Erythroblast (primary cell): ENCODE measurements at regions not wholly inside any gene's neighbourhood (a gene's known extent, or its start where the extent isn't known, plus 50 kb on each side); places are given as distances from the start of the nearest gene placed in this dataset.

ENCODE experiments used
- GATA1 ChIP-seq: IDR thresholded peaks from 2 replicates; pipeline ENCODE4 v1.6.1; 2011; ENCODE audit warnings: low read depth, mild to moderate bottlenecking, control low read depth, low read length, moderate library complexity
- POLR2A ChIP-seq: IDR thresholded peaks from 2 replicates; pipeline ENCODE4 v1.6.1; 2011; ENCODE audit warnings: mild to moderate bottlenecking, low read length

GRCh38 chr11:96869207-96869606 lies 479.4 kb downstream of the JRKL start:
- TF ChIP-seq POLR2A (no peak), GATA1 (no peak)
